NCI-H748 treated with DMSO at 0.1 percent for 48 hours (cell line): ENCODE measurements at regions not wholly inside any gene's neighbourhood (a gene's known extent, or its start where the extent isn't known, plus 50 kb on each side); places are given as distances from the start of the nearest gene placed in this dataset.
"Not testable (repeated sequence)": the region's sequence is repeated elsewhere in the genome, so short reads cannot be mapped to it uniquely, and the experiment has no call there.

Experiments
- DNase-seq: peaks from one replicate; lab custom pipeline; 2025; lab: John Stamatoyannopoulos, UW

DNA sequence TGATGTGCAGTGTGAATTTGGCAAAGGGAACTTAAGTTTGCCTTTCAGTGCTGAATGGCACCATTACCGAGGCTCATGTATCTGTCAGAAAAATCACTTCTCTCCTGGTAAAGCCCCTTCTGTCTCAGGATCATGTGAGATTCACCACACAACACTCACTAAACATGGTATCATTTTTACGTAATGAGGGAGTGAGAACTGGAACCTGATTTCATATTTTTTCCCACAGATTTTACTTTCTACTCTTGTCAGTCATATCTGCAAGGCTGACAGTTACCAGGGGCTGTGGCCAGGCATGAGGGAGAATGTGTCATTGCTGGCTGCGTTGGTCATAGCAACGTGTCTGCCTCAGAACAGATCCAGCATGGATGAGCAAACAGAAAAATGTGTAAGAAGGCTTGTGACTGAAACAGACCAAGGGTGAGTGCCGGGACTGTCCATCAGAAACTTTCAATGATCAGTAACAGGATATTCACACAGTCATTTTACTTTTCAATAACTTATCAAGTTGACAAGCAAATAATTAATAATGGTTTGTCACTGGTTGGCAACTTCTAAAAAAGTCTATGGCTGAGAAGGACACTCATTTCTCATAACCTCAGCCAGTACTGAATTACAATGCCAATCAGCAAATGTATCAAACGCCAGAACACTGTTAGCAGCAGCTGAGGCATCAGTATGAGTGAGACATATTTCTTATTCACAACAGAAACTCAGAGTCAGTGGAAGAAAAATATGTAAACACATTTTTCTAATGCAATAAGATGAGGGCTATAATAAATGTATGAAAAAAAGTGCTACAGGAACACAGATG is 100.5 kb downstream of the CDC42EP3 start:
- no peak for DNase-seq

DNA sequence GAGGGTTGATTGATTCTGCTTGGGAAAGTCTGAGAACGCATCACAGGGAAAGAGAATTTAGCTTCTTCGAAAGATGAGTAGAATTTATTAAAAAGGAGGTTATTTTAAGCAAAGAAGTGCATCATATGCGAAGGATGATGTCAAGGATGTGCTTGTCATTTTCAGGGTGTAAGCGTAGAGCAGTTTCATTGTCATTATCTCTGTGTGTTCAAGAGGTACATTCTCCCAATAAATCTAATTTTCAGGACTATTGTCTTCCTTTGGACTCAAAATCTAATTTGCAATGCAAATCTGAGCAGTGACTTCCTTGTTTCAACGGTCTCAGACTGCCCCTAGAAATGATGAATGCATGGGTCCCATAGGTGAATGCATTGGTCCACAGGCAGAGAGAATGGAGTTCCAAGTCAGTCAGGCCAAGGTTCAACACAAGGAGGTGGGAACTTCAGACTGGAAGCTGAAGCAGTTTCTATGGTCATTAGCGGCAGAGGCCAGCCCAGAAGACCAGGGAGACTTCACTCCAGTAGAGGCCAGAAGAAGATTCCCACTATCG is 99.8 kb downstream of the CDC42EP3 start:
- DNase-seq: no peak

DNA sequence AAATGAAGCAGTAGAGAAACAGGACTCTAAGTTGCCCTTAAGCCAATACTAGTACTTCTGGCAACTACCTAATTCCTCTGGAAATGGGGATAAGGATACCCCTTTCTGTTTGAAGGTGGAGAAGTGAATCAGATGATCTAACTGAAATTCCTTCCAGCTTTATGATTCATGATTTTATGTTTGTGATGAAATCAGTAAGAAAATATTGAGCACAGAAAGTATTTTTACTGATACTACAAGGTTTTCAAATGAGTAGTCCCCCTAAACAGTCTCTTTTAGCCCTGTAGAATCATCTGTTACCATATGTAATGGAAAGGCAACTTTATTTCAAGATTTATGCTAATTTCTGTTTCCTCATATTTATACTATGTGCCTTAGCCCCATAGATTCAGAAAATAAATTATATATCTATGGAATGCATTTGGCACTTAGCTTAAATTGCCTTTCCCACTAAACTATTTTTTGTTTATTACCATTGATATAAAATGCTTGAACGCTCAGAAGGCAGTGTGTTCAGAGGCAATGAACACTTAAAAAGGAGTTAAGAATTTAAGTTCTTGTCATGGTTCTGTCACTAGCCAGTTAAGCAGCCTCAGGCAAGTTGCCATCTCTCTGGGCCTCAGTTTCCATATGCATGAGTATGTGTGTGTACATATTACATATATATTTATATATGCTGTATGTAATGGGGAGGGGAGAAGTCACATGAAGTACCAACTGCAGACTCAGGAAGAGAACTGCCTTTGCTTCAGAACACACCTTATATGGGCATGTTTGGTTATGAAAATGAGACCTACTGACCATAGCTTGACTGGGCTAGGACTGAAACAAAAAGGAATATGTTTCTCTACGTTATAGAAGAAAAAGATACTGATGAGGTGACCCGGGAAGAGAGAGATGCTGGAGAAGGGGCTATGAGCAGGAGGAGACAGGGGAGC is 97.7 kb downstream of the CDC42EP3 start:
- DNase-seq: no peak

DNA sequence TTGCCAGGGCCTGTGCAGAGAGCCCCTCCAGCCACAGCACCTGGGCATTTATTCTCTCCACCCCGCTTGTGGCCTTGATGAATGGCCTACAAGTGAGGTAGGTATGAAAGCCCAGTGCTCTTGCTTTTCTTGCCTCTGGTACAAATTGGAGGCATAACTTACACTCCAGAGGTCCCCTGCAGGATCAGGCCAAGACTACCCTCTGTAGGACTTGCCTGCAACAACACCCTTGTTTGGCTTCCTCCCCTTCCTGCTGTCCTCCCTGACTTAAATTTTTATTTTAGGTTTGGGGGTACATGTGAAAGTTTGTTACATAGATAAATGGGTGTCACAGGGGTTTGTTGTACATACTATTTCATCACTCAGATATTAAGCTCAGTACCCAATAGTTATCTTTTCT is 95.7 kb downstream of the CDC42EP3 start:
- DNase-seq: no peak

DNA sequence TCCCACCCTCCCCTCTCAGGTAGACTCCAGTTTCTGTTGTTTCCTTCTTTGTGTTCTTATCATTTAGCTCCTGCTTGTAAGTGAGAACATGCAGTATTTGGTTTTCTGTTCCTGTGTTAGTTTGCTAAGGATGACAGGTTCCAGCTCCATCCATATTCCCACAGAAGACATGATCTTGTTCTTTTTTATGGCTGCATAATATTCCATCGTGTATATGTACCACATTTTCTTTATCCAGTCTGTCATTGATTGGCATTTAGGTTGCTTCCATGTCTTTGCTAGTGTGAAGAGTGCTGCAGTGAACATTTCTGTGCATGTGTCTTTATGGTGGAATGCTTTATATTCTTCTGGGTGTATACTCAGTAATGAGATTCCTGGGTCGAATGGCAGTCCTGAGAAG is 95.2 kb downstream of the CDC42EP3 start:
- not testable (repeated sequence) for DNase-seq

DNA sequence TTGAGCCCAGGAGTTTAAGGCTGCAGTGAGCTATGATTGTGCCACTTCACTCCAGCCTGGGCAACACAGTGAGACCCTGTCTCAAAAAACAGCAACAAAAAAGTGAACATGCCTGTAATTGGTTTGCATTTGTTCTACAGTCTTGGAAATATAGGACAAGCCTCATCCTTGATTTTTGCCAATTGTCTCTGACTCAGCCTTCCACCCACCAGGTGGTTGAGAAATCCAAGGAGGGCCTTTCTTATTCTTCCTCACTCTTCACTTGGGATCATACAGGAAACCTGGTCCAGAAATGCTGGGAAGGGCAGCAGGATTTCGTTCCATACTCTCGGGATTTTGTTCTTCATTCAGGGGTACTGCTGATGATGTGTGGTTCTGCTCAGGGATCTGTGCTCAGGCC is 94.6 kb downstream of the CDC42EP3 start:
- DNase-seq: no peak

DNA sequence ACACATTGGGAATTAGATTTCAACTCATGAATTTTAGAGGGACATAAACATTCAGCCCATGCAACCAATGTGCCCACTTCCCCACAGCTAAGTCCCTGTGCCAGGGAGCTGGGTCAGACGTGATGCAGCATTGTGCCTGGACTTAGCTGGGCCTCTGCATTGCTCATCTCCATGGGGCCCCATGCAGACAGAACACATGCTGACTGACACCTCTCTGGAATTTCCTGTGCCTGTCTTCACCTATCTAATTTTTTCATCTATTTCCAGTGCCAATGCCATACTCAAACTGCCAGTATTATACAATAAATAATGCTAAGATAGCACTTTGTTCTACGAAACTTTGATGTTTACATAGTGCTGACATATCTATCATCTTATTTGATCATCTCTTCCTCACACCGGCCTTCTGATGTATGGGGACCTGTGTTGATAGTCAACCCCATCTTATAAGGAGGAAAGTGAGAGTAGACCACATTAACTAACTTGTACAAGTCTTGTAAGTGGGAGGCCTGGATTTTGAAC is 92.2 kb downstream of the CDC42EP3 start:
- no peak for DNase-seq

DNA sequence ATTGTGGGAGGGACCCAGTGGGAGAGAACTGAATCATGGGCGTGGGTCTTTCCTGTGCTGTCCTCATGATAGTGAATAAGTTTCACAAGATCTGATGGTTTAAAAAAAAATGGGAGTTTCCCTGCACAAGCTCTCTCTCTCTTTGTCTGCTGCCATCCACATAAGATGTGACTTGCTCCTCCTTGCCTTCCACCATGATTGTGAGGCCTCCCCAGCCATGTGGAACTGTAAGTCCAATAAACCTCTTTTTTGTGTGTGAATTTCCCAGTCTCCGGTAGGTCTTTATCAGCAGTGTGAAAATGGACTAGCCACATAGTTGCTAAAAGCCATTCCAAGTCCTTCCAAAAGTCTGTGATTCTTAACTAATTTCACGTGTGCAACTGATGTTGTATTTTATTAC is 91.5 kb downstream of the CDC42EP3 start:
- DNase-seq: not testable (repeated sequence)

DNA sequence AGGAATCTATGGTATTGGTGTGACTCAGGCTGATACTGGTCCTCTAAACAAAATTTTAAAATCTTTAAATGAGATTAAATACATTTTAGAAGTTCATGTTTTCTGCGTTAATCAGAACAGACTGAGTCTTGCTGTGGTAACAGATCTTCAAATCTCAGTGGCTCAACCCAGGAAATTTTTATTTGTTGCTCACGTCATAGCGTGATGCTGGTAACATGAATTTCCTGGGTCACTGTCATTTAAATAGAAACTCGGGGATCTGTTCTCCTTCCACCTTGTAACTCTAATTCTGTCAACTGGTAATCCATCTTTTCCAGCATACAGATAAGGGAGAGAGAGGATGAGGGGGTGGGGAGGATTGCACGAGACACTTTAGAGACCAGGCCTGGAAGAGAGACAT is 90.0 kb downstream of the CDC42EP3 start:
- no peak for DNase-seq

DNA sequence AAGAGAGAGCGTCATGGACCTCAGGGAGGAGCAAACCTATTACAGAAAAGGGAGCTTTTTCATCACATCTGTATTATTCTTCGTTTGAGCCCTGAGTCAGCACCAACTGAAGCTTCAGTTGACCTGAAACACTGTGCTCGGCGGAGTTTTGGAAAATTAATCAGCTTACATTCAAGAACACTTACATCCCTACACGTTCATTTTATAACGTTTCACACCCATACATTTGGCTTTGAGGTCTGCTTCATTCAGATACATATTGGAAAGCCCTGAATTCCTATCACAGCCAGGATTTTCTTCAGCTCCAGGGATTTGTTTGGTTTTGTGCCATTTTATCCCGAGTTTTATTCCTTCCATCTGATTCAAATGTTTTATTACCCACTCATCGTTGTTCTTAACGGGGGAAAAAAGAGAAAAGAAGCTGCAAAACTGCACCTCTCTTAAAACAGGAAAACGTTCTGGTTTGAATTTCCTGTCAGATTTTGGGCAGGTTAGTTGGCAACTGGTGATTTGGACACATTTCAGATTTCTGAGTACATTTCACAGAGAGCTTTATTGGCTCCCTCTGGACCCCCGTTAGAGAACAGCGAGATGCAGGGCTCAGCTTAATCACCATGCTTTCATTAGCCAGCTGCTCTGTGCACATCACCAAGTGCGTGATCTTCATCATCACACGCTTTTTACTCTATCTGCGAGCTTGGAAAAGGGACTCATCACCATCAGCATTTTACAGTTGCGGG is 88.8 kb downstream of the CDC42EP3 start:
- no peak for DNase-seq

DNA sequence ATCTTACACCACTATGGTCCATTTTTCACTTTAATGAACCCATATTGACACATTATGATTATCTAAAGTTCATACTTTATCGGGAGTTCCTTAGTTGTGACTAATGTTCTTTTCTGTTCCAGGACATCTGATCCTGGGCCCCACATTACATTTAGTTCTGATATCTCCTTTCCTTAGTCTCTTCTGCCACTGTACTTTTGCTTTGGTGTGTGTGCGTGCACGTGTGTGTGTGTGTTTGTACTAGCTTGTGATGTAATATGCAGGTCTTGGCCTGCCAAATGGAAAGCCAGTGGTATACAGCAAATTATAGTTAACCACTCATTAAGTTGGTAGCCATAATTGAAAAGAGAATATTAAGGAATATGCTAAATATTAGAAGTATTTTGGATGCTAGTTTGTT is 88.0 kb downstream of the CDC42EP3 start:
- no peak for DNase-seq

DNA sequence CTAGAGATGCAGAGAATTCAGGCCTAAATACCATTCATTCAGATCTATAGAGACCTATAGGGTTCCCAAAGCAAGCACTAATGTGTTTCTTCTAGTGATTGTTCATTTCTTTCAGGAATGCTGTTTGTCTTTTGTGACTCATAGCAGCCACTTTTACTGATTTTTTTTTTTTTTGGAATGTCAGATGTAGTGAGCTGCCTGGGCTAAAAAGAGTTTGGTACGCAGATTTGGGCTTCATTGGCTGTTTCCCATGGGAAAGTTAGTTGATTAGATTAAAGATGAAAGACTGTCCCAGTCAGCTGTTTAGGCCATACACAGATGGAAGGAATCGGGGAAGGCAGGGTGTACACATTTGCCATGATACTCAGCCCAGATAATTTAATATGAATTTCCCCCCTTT is 87.6 kb downstream of the CDC42EP3 start:
- DNase-seq: no peak

DNA sequence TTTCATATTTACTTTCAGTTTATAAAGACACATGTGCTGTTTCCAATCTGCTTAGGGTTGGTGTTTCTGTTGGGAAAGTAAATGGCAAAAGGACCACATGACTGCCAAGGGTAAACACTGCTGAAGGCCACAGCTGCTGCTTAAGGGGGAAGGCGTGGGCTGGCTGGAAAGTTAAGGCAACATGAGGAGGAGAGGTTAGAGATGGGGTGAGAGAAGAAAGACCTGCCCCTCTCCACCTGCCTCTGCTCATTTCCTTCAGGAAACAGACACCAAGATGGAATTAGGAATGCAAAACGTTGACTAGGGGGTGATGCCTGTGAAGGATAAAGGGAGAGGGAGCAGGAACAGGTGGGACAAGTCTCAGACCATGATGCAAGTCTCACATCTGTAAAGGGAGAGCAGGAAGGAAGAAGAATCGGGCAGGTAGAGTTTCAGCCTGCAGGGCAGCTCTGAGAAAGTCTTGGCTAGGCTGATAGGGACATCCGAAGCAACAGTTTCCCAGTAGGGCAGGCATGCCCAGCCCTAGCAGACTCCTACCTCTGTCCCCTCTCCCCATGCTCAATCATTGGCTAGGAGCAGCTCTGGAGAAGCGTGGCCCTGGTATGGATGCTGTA is 86.0 kb downstream of the CDC42EP3 start:
- DNase-seq: peak; percentile 24

DNA sequence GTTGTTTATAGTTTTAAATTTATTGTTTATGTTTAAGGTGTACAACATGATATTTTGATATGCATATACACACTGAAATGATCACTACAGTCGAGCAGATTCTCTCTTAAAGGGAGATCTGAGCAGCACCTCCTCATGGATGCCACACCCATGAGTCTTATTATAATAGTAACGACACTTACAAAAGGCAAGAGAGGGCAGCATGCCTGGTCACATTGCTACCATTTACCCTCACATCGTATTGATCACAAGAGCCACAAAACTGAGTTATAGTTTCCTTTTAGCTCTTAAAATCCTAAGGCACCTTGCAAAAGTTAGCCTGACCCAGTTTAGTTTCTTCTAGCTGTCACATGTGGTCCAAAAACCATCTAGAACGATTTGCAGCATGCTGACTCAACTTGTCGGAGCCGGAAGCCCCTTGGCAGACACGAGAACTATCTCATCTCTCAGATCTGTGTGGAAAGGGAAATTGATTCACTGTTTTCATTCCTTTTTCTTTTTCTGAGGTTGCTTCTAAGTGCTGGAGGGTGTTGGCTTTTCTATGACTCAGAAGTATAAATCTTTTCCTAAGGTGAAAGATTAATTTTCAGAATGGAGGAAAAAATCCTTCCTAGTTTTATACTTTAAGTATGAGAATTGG is 85.3 kb downstream of the CDC42EP3 start:
- no peak for DNase-seq

DNA sequence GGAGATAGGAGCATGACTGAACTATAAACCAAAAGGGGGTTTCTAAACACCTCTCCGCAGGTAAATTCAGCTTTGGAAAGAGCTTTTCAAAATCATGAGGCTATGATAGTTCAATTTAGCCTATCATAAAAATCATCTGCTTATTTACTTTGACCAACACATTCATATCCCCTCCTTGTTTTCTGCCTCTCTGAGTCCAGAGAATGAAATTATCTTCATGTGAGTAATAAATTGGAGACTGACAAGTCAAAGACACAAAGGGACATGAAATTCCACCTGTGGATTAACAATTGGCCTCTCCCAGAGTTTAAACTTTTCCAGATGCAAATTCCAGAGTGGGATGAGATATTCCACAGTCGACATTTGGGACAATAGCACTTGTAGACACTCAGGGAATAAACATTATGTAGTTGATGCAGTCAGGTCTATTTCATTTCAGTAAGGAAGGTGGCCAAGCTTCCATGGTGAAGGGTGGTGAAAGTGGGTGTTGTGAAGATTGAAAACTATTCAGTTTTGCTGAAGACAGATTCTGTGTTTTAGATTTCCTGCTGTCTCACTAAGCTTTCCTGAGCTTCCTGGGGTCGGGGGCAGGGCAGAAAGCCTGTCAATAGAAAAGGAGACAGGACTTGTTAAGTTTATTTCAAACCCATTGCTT is 84.7 kb downstream of the CDC42EP3 start:
- no peak for DNase-seq

DNA sequence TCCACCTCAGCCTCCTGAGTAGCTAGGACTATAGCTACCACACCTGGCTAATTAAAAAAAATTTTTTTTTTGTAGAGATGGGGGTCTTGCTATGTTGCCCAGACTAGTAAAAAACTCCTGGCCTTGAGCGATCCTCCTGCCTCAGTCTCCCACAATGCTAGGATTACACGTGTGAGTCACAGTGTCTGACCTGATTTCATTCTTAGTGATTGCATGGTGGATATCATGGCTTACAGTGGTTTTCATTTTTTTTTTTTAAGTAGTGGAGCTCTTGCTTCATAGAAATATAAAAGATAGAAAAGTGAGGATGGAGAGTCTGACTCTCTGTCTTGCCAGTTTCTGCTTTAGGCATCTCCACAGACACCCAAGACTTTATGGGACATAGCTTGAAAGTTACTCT is 83.6 kb downstream of the CDC42EP3 start:
- DNase-seq: no peak

DNA sequence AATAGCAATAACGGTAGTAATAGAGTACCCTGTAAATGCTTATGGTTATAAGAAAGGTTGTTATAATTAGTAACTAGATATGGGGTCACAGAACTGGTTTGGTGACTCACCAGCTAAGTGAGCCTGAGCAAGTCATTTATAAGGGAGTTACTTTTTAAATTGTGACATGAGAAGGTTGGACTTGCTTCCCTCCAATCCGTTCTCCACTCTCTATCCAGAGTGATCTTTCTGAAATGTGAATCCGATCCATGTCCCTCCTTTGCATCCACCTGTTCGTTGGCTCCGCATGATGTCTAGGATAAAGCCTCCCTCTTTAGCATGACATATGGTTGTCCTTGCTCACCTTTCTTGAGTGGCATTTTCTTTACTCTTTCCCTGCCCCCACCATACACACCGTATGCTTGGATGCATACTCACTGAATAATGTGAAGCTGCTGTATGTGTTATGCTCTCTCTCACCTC is 83.1 kb downstream of the CDC42EP3 start:
- no peak for DNase-seq

DNA sequence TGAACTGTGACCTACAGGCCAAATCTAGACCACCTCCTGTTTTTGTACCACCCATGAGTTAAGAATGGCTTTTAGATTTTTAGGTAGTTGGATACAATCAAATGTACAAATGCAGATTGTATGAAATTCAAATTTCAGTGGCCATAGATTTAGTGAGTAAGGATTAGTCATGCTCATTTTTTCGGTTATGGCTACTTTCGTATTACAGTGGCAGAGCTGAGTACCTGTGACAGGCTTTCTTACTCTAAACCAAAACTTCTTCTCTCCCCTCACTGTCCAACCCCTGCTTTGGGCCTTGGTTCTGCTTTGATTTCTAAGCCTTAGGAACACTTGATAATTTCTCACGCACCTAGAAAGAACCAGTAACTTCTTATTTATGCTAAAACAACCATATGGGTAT is 82.1 kb downstream of the CDC42EP3 start:
- no peak for DNase-seq

DNA sequence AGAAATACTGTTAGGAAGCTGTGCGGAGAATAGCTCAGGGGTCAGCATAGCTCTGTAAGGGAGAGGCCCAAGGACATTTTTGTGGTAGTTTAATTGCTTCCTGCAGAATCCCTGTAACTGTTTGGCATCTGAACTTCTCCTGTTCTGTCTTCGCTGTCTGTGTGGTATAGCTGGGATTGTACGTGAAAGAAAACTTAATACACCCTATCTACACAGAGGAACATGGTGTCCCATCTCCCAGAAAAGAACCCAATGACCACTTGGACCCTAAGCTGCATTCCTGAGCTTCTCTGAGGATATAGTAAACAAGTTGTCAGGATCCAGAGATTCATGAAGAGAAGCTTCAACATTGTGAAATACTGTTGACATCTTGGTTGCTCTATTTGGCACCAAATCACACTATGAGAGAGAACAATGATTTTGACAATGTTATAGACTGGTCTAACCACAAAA is 81.3 kb downstream of the CDC42EP3 start:
- no peak for DNase-seq
